ENCODE measurements at regions not wholly inside any gene's neighbourhood (a gene's known extent, or its start where the extent isn't known, plus 50 kb on each side); places are given as distances from the start of the nearest gene placed in this dataset.

DNA sequence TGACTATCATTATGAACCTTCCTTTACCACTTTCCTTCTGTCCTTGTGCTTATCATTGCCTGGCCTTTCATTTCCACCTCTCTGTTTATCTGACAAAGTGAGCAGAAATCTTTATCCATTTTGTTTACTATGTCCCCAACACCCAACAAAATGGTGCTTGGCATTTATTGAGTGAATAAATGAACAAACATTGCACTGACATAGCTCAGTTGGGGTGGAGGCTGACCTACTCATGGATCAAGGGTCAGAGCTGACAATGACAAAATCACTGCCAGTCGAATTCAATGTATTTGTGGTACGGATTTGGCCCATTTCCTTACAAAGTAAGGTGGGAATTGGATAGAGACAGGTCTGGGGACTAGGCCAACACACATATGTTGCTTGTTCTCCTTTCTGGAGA lies 257.4 kb upstream of the PLXNA2 start:
- Mint-ChIP-seq H3K4me3 (ENCODE audit: unreplicated experiment) (no peak overlapping the region), H3K9me3 (ENCODE audit: unreplicated experiment) (no peaks in the 10 kb centered on the region), H3K27me3 (ENCODE audit: unreplicated experiment) (no peaks in the 10 kb centered on the region), H3K4me1 (ENCODE audit: low read depth, unreplicated experiment) (peaks cover 3% of the 10 kb centered on the region), H3K36me3 (ENCODE audit: unreplicated experiment) (no peaks in the 10 kb centered on the region), H3K27ac (ENCODE audit: unreplicated experiment) (no peak overlapping the region)
- TF ChIP-seq, protein P1, sequence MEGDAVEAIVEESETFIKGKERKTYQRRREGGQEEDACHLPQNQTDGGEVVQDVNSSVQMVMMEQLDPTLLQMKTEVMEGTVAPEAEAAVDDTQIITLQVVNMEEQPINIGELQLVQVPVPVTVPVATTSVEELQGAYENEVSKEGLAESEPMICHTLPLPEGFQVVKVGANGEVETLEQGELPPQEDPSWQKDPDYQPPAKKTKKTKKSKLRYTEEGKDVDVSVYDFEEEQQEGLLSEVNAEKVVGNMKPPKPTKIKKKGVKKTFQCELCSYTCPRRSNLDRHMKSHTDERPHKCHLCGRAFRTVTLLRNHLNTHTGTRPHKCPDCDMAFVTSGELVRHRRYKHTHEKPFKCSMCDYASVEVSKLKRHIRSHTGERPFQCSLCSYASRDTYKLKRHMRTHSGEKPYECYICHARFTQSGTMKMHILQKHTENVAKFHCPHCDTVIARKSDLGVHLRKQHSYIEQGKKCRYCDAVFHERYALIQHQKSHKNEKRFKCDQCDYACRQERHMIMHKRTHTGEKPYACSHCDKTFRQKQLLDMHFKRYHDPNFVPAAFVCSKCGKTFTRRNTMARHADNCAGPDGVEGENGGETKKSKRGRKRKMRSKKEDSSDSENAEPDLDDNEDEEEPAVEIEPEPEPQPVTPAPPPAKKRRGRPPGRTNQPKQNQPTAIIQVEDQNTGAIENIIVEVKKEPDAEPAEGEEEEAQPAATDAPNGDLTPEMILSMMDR (IDR thresholded peaks at IDR 0.05; ENCODE audit: partially characterized antibody, unreplicated experiment) = no peak
- no peak for DNase-seq

DNA sequence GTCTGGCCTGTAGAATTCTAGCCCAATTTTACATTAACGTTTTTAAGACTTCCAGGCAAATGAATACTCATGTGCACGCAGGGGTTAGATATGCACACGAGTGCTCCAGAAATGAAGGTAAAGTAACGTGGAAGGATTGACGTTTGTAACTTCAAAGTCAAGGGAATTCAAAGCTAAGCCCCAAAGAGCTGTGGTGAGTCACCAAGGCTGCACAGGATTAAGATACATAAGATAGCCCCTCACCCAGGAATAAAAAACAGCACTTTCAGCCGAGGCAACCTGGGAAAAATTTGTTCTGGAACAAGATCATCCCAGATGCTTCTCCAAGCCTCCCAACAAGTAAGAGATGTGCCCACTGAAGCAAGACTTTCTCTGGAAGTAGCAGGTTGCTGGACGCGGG lies 259.6 kb upstream of the PLXNA2 start:
- Mint-ChIP-seq H3K9me3 (ENCODE audit: unreplicated experiment) (no peaks in the 10 kb centered on the region), H3K27ac (ENCODE audit: unreplicated experiment) (no peak overlapping the region), H3K4me1 (ENCODE audit: low read depth, unreplicated experiment) (peaks cover 3% of the 10 kb centered on the region), H3K27me3 (ENCODE audit: unreplicated experiment) (no peaks in the 10 kb centered on the region), H3K4me3 (ENCODE audit: unreplicated experiment) (no peak overlapping the region), H3K36me3 (ENCODE audit: unreplicated experiment) (no peaks in the 10 kb centered on the region)
- TF ChIP-seq, protein P1 (IDR thresholded peaks at IDR 0.05; ENCODE audit: partially characterized antibody, unreplicated experiment) = no peak
- DNase-seq = no peak

DNA sequence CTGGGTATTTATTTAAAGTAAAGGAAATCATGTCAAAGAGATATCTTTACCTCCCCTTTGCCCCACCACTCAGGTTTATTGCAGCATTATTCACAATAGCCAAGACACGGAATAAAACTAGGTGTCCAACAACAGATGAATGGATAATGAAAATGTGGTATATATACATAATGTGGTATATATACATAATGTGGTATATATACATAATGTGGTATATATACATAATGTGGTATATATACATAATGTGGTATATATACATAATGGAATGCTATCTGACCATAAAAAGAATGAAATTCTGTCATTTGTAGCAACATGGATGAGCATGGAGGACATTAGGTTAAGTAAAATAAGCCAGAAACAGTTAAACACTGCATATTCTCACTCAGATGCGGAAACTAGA lies 262.6 kb upstream of the PLXNA2 start:
- H3K27me3 Mint-ChIP-seq (ENCODE audit: unreplicated experiment) = no peaks in the 10 kb centered on the region
- H3K9me3 Mint-ChIP-seq (ENCODE audit: unreplicated experiment) = no peaks in the 10 kb centered on the region
- no peak for DNase-seq
- H3K27ac Mint-ChIP-seq (ENCODE audit: unreplicated experiment) = no peak overlapping the region
- peaks cover 9% of the 10 kb centered on the region for H3K4me1 Mint-ChIP-seq (ENCODE audit: low read depth, unreplicated experiment)
- TF ChIP-seq, protein P1 (IDR thresholded peaks at IDR 0.05; ENCODE audit: partially characterized antibody, unreplicated experiment) = no peak
- no peaks in the 10 kb centered on the region for H3K36me3 Mint-ChIP-seq (ENCODE audit: unreplicated experiment)
- no peak overlapping the region for H3K4me3 Mint-ChIP-seq (ENCODE audit: unreplicated experiment)

DNA sequence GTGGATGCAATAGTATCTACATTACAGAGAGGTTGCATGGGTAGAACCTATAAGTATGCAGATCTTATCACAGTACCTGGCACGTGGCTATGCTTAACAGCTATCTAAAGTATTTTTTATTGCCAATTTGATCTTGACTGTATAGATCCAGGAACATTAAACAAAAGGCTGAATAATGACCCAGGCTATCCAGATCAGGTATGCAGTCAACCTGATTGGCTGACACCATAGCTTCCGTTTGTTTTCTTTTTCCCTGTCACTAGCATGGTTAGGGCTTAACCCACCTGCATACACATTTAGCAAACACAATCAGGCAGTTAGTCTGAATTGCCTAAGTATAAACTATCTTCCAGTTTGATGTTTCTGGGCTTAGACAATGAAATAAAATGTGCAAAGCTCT lies 264.9 kb upstream of the PLXNA2 start:
- Mint-ChIP-seq H3K4me3 (ENCODE audit: unreplicated experiment) (no peak overlapping the region), H3K27ac (ENCODE audit: unreplicated experiment) (no peak overlapping the region), H3K9me3 (ENCODE audit: unreplicated experiment) (peaks cover 1% of the 10 kb centered on the region), H3K36me3 (ENCODE audit: unreplicated experiment) (no peaks in the 10 kb centered on the region), H3K4me1 (ENCODE audit: low read depth, unreplicated experiment) (peaks cover 9% of the 10 kb centered on the region), H3K27me3 (ENCODE audit: unreplicated experiment) (no peaks in the 10 kb centered on the region)
- TF ChIP-seq, protein P1 (IDR thresholded peaks at IDR 0.05; ENCODE audit: partially characterized antibody, unreplicated experiment) = no peak
- no peak for DNase-seq

DNA sequence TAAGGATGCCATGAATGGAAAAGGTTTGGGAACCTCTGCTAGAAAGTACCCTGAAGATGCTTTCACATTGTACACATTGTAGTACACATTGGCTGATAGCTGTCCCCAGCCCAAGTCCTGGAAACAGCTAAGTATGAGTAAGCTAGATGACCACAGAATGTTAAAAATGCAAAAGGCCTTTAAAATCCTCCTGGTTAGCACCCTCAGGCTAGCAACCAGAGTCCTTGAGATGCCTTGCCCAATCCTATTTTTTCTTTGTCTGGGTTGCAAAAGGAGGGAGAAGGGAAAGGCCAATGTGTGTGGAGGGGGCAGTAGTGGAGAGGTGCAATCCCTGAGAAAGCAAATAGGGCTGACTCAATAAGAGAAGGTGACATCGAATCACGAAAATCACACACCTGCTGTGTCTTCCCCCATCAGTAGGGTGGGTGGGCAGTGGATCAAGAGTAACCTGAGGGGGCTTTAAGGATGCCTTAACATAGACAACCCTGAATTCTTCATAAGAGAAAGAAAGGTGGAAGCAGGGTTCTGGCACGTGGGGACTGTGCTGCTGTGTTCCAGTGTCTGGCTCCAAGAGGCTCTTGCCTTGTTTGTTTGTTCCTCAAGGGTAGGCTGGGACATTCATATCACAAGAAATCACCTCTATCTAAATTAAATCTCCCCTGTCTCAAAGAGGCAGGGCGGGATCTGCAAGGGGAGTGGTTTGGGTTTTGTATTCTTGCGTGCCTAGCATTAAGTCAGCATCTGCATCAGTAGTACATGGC lies 266.2 kb upstream of the PLXNA2 start:
- no peak for DNase-seq
- H3K27me3 Mint-ChIP-seq (ENCODE audit: unreplicated experiment) = no peaks in the 10 kb centered on the region
- peaks cover 6% of the 10 kb centered on the region for H3K4me1 Mint-ChIP-seq (ENCODE audit: low read depth, unreplicated experiment)

More for the DNA sequence above, 266.2 kb upstream of the PLXNA2 start:
- H3K9me3 Mint-ChIP-seq (ENCODE audit: unreplicated experiment) = peaks cover 1% of the 10 kb centered on the region
- H3K36me3 Mint-ChIP-seq (ENCODE audit: unreplicated experiment) = no peaks in the 10 kb centered on the region
- H3K4me3 Mint-ChIP-seq (ENCODE audit: unreplicated experiment) = no peak overlapping the region
- no peak overlapping the region for H3K27ac Mint-ChIP-seq (ENCODE audit: unreplicated experiment)
- TF ChIP-seq, protein P1 (IDR thresholded peaks at IDR 0.05; ENCODE audit: partially characterized antibody, unreplicated experiment) = no peak
